NCI-H345 (cell line): ENCODE measurements at regions not wholly inside any gene's neighbourhood (a gene's known extent, or its start where the extent isn't known, plus 50 kb on each side); places are given as distances from the start of the nearest gene placed in this dataset.

Source experiments
- DNase-seq: peaks from one replicate; lab custom pipeline; 2025; lab: John Stamatoyannopoulos, UW

DNA sequence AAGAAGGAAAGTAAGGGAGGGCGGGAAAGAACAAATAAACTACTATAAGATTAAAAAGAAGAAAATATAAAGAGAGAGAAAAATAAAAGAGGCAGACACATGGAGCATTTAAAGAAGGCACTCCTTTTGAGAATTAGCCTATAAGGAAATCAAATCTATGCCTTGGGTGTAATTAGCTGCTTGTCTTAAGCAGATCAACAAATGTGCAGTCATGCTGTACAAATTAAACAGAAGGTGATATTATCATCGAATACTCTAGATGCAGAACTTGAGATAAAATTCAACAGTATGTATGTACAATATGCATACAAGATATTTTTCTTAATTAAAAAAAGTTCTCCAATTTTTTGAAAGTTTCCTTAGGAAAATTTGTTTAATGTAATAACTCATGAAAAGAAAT lies 623.0 kb upstream of the CHORDC1 start:
- DNase-seq, result no peak

- no peak for DNase-seq
Measured at GRCh38 chr11:90845126-90845525, 622.3 kb upstream of the CHORDC1 start.

- no peak for DNase-seq
Measured at GRCh38 chr11:90844041-90844440, 621.2 kb upstream of the CHORDC1 start.

- no peak for DNase-seq
Measured at GRCh38 chr11:90842681-90843080, 619.8 kb upstream of the CHORDC1 start.

DNA sequence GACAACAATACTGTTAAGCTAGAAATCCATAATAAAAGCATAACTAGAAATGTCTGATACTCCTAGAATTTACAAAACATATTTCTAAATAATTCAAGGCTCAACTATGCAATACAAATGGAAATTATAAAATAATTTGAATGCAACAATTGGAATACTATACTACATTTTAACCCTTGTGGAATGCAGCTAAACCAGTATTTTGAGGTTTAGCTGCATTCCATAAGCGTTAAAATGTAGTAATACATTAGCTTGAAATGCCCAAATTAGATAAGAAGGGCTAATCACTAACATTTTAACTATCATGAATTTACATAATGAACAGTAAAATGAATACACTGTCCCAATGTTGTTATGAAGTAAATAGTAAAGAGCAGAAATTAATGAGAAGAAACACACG lies 617.2 kb upstream of the CHORDC1 start:
- no peak for DNase-seq

DNA sequence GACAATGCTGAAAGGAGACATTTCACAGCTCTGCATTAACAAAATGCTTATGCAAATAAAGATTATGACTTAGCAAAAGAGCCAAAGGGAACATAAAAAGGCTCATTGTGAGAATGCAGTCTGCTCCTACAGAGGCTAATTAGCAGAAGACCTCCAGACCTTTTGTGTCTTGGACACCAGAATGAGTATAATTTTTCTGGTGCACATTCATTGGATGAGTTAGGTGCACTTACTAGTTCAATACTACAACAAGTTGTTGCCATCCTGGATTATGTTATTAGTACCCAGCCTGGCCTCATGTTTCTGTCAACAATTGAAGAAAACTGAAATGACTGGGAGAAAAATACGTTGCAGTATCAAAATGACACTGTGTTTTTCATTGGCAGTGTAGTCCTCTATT lies 613.2 kb upstream of the CHORDC1 start:
- no peak for DNase-seq

GRCh38 chr11:90823446-90823845 lies 600.6 kb upstream of the CHORDC1 start:
- no peak for DNase-seq

DNA sequence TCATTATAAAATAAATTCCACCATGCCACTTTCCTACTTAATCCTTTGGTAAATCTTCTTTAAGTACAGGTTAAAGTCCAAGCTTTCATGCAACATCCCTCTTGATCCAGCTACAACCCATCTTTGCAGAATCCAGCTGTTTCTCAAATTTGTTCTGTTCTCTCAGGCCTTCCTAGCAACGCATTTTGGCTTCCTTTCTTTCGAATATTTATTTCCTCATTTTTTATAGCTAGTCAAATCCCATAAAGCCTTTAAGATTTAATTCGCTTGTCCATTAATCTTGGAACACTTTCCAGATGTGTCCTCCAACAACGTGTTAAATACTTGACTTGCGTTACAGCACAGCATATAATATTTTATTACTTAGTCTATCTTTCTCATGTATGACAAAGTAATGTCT lies 600.1 kb upstream of the CHORDC1 start:
- no peak for DNase-seq

GRCh38 chr11:90818196-90818745 lies 595.4 kb upstream of the CHORDC1 start:
- no peak for DNase-seq

GRCh38 chr11:90809581-90809980 lies 586.7 kb upstream of the CHORDC1 start:
- DNase-seq, result no peak

DNA sequence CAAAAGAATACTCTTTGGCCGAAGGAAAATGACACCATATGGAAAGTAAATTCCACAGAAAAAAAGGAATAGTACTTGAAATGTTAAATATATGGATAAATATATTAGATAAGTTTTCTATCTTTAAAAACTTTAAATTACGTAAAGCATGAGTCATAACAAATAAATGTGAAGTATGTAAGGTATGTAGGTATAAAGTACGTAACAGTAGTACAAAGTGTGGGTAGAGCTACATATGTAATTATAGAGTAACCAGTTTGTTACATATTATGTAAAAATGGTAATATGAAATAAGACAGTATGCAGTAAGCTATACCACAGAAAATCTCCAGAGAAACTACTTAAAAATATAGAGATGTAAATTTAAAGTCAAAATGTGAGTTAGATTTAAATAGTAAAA lies 582.3 kb upstream of the CHORDC1 start:
- DNase-seq, result no peak

DNA sequence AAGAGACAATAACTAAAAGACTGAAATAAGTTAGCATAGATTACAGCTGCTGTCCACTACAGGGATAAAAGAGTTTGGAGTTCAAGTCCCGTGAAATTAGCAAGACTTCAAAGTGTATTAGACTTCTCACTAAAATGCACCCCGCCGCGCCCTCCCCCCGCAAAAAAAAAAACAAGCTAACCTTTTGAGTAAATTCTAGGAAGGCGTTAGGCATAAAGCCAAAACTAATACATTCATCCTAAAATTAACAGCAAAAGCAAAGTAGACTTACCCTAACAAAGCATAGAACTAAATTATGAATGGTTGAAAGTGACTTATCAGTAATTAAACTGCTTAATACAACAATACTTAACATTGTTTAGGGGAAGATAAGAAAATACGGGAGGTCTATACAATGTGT lies 581.0 kb upstream of the CHORDC1 start:
- no peak for DNase-seq

DNA sequence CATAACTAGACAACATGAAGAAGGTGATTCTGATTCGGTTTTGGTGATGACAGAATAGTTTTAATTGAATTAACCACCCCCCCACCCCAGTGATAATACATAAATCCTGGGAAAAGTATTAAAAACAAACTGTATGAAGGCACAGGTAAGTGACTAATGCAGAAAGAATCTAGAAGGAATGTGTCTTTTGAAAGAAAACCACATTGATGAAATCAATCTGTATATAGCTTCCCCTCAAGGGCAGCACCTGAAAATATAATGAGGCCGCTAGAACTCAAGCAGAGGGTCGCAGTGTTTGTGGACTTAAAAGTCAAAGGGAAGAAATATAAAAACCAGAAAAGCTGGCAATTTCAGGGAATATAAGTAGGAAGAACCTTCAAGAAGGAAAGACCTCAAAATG lies 580.5 kb upstream of the CHORDC1 start:
- no peak for DNase-seq

- no peak for DNase-seq
Measured at GRCh38 chr11:90798769-90799168, 575.9 kb upstream of the CHORDC1 start.

DNA sequence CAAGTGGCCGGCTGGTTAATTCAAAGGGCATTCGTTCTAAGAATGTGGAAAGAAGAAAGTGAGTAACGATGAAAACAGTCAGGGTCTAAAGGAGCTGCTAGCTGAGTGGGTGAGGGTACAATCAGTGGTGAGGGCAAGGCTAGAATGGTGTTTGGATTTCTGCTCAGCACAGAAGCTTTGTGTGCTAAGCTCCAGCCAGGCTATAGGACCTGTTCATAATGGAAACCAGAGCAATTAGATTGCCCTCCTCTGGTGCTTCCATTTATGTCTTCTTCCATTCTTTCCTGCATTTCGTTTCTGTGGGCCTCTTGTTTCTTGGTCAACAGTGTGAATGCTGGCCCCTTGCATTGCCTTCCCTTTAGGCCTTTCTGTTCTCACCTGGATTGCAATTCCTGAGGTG lies 572.9 kb upstream of the CHORDC1 start:
- no peak for DNase-seq

DNA sequence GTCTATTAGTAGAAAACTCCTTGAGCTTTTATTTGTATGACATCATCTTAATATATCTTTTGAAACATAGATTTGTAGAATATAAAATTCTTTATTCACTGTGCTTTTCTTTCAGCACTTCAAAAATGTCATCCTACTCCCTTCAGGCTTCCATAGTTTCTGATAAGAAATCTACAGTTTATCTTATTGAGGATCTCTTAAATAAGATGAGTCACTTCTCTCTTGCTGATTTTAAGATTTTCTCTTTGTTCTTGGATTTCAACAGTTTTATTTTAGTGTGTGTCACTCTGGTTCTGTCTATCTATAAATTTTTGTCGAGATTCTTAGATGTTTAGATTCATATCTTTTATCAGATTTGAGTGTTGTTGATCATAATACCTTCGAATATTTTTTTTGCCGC lies 566.1 kb upstream of the CHORDC1 start:
- no peak for DNase-seq

DNA sequence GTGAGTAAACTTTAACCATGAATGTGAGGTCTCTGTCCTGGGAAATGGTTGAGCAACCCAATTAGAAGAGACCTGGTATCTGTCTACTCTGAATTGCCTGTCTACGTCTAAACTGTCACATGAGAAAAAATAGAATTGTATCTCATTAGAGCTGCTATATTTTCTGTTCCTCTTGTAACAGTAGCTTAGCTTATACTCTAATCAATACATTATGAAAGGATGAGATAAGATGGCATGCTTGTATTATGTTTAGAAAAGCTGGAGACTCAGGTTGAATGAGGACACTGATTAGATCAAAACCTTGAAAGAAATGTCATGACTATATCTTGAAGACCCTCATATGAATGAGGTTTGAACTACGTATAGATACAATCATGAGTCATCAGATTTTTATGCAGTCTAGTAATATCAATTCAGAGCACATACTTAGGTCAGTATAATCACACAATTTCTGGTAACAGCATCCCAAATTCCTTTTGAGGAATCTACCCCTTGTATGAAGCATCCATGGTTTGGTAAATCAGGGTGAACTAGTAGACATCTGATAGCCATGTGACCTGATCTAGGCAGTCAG lies 561.5 kb upstream of the CHORDC1 start:
- DNase-seq, result no peak

GRCh38 chr11:90783111-90783510 lies 560.3 kb upstream of the CHORDC1 start:
- no peak for DNase-seq

DNA sequence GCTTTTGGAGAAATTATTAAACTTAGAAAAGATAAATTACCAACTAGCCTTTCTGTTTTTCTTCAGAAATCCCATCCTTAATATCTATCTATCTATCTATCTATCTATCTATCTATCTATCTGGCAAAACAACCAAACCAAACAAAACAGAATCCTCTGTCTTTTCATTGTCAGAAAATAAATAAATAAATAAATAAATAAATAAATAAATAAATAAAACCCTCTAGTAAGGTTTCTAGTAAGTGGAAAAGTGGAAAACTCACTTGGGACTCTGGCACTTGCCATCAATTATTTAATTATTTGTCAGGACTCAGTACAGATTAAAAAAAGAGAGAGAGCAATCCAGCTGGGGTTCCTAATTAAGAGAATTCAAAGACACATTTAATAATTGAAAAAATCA lies 556.2 kb upstream of the CHORDC1 start:
- DNase-seq, result no peak

- no peak for DNase-seq
Measured at GRCh38 chr11:90775567-90776165, 552.8 kb upstream of the CHORDC1 start.

DNA sequence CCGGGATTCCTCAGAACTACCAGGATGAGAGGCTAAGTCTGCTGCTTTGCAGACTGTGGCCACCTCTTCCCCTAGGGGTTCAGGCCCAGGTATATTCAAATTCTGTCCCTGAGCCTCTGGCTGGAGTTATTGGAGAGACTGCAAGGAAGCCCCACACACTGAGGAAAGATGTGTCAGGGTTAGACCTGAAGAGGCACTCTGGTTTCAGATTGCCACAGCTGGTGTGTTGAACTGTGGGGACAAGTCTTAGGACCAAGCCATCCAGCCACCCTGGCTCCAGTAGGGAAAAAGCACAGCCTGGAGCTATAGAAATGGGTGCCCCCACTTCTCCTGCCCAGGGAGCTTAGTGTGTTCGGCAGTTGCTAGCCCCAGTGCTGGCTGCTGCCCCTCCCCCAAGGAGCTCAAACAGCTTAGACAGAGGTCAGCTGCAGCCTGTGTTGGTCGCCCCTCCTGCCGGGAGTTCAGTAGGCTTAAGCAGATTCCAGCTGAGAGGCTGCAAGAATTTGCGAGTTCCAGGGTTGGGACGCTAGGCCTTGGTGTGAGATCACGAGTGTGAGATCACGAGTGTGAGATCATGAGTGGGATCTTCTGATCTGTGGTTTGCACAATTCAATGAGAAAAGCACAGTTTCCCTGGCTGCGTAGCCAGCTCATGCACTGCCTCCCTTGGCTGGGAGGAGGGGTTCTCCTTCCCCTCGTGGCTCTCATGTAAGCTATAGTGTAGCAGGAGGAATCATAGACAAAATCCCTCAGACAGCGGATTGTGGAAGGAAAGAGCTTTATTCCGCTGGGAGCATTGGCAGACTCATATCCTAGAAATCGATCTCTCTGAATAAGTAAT lies 552.1 kb upstream of the CHORDC1 start:
- no peak for DNase-seq

DNA sequence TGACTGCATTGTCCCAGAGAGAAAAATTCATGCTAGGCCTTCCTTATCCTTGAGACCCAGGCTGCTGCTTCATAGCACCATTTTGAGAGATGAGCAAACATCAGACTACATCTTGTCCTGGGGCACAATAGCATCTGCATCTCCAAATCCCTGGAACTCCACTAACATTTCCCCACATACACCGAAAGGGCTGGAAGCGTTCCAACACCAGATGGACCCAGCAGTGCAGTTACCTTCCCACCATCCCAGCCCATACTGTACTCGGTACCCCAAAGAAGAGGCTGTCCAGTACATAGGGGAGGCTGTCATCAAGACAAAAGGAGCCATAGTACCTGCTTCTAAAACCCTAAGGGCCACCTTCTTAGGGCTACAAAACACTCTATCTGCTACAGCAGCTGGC lies 547.2 kb upstream of the CHORDC1 start:
- DNase-seq, result no peak

DNA sequence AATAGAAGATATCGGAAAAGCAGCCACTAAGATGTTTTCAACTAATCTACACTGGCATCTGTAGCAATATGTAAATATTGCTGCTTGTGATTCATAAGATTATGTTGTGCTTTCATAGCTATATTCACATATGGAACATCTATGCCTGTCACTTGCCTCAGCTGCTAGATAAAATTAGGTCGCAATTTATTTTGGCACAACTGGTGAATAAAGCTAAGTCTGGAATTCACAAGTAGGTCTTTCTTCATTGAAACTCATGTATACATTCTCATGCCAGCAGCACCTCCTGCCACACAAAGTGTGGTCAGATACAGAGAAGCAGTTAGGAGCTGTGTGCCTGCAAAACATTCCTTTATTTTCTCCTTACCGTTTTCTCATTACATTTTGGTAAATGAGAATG lies 543.3 kb upstream of the CHORDC1 start:
- DNase-seq, result no peak
